ENCODE measurements at regions not wholly inside any gene's neighbourhood (a gene's known extent, or its start where the extent isn't known, plus 50 kb on each side); places are given as distances from the start of the nearest gene placed in this dataset.
"Not testable (repeated sequence)": the region's sequence is repeated elsewhere in the genome, so short reads cannot be mapped to it uniquely, and the experiment has no call there.

DNA sequence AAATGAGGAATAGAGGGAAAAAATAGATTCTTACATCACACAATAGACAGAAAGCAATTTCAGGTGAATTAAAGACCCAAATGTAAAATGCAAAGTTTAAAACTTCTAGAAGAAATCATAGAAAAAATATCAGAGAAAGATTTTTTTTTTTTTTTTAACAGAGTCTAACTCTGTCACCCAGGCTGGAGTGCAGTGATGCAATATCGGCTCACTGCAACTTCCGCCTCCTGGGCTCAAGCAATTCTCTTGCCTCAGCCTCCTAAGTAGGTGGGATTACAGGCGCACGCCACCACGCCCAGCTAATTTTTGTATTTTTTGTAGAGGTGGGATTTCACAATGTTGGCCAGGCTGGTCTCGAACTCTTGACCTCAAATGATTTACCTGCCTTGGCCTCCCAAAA lies 141.8 kb downstream of the COPRS start:
- TF ChIP-seq, protein P1, sequence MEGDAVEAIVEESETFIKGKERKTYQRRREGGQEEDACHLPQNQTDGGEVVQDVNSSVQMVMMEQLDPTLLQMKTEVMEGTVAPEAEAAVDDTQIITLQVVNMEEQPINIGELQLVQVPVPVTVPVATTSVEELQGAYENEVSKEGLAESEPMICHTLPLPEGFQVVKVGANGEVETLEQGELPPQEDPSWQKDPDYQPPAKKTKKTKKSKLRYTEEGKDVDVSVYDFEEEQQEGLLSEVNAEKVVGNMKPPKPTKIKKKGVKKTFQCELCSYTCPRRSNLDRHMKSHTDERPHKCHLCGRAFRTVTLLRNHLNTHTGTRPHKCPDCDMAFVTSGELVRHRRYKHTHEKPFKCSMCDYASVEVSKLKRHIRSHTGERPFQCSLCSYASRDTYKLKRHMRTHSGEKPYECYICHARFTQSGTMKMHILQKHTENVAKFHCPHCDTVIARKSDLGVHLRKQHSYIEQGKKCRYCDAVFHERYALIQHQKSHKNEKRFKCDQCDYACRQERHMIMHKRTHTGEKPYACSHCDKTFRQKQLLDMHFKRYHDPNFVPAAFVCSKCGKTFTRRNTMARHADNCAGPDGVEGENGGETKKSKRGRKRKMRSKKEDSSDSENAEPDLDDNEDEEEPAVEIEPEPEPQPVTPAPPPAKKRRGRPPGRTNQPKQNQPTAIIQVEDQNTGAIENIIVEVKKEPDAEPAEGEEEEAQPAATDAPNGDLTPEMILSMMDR (IDR thresholded peaks at IDR 0.05 in 4 of 5, conservative IDR thresholded peaks at IDR 0.05 in 1 of 5), result not testable (repeated sequence)
- not testable (repeated sequence) for TF ChIP-seq POLR2A (IDR thresholded peaks at IDR 0.05)

Data from gastrocnemius medialis (tissue), 4 donors.